Osteocyte (in vitro differentiated cells): ENCODE measurements at regions not wholly inside any gene's neighbourhood (a gene's known extent, or its start where the extent isn't known, plus 50 kb on each side); places are given as distances from the start of the nearest gene placed in this dataset.
"Not testable (repeated sequence)": the region's sequence is repeated elsewhere in the genome, so short reads cannot be mapped to it uniquely, and the experiment has no call there.

Experiments
- DNase-seq: peaks from one replicate; pipeline ENCODE4 v3.0.0; 2021; ENCODE audit warnings: mixed read lengths; ENCODE audit not compliant: unreplicated experiment; ENCODE audit errors: extremely low spot score
- H3K27ac Mint-ChIP-seq: one replicate; pipeline ENCODE4 v1.8.0; 2021; ENCODE audit warnings: mild to moderate bottlenecking, mixed read lengths; ENCODE audit not compliant: unreplicated experiment
- H3K27me3 Mint-ChIP-seq: one replicate; pipeline ENCODE4 v1.8.0; 2021; ENCODE audit warnings: mixed read lengths; ENCODE audit not compliant: unreplicated experiment
- H3K36me3 Mint-ChIP-seq: one replicate; pipeline ENCODE4 v1.8.0; 2021; ENCODE audit warnings: mixed read lengths; ENCODE audit not compliant: unreplicated experiment
- H3K4me1 Mint-ChIP-seq: one replicate; pipeline ENCODE4 v1.8.0; 2021; ENCODE audit warnings: mixed read lengths; ENCODE audit not compliant: unreplicated experiment
- H3K4me3 Mint-ChIP-seq: one replicate; pipeline ENCODE4 v1.8.0; 2021; ENCODE audit warnings: mild to moderate bottlenecking, moderate library complexity, mixed read lengths; ENCODE audit not compliant: unreplicated experiment
- H3K9me3 Mint-ChIP-seq: one replicate; pipeline ENCODE4 v1.8.0; 2021; ENCODE audit warnings: mixed read lengths; ENCODE audit not compliant: unreplicated experiment

- not testable (repeated sequence) for H3K36me3 Mint-ChIP-seq, H3K27me3 Mint-ChIP-seq, H3K9me3 Mint-ChIP-seq, H3K4me3 Mint-ChIP-seq, H3K27ac Mint-ChIP-seq, H3K4me1 Mint-ChIP-seq, DNase-seq
These were observed 5507.7 kb upstream of the TPTE start for GRCh38 chr21:5013455-5014304.

GRCh38 chr21:5015187-5015586 lies 5506.2 kb upstream of the TPTE start:
- not testable (repeated sequence) for H3K36me3 Mint-ChIP-seq, H3K4me1 Mint-ChIP-seq, H3K27me3 Mint-ChIP-seq, H3K4me3 Mint-ChIP-seq, H3K9me3 Mint-ChIP-seq, DNase-seq, H3K27ac Mint-ChIP-seq

GRCh38 chr21:5019120-5019519 lies 5502.3 kb upstream of the TPTE start:
- H3K27me3 Mint-ChIP-seq, H3K4me3 Mint-ChIP-seq, DNase-seq, H3K4me1 Mint-ChIP-seq, H3K27ac Mint-ChIP-seq, H3K9me3 Mint-ChIP-seq, H3K36me3 Mint-ChIP-seq: not testable (repeated sequence)

GRCh38 chr21:5021815-5022214 lies 5499.6 kb upstream of the TPTE start:
- H3K9me3 Mint-ChIP-seq, H3K4me1 Mint-ChIP-seq, H3K27me3 Mint-ChIP-seq, H3K36me3 Mint-ChIP-seq, DNase-seq, H3K4me3 Mint-ChIP-seq, H3K27ac Mint-ChIP-seq: not testable (repeated sequence)

- not testable (repeated sequence) for H3K9me3 Mint-ChIP-seq
These were observed 5499.1 kb upstream of the TPTE start for GRCh38 chr21:5022254-5022653.

GRCh38 chr21:5022748-5023147 lies 5498.6 kb upstream of the TPTE start:
- not testable (repeated sequence) for H3K4me1 Mint-ChIP-seq, H3K27ac Mint-ChIP-seq, H3K27me3 Mint-ChIP-seq, H3K4me3 Mint-ChIP-seq, H3K36me3 Mint-ChIP-seq, DNase-seq, H3K9me3 Mint-ChIP-seq

More at GRCh38 chr21:5022254-5022653, 5499.1 kb upstream of the TPTE start:
- DNase-seq, H3K4me3 Mint-ChIP-seq, H3K36me3 Mint-ChIP-seq, H3K27me3 Mint-ChIP-seq, H3K4me1 Mint-ChIP-seq, H3K27ac Mint-ChIP-seq: not testable (repeated sequence)

GRCh38 chr21:5035147-5035546 lies 5486.2 kb upstream of the TPTE start:
- DNase-seq, H3K36me3 Mint-ChIP-seq, H3K27ac Mint-ChIP-seq, H3K9me3 Mint-ChIP-seq, H3K4me3 Mint-ChIP-seq, H3K4me1 Mint-ChIP-seq, H3K27me3 Mint-ChIP-seq: not testable (repeated sequence)

- not testable (repeated sequence) for H3K4me3 Mint-ChIP-seq, H3K9me3 Mint-ChIP-seq, H3K36me3 Mint-ChIP-seq, DNase-seq, H3K27me3 Mint-ChIP-seq, H3K4me1 Mint-ChIP-seq, H3K27ac Mint-ChIP-seq
These were observed 5485.8 kb upstream of the TPTE start for GRCh38 chr21:5035587-5035986.

GRCh38 chr21:5037606-5038331 lies 5483.6 kb upstream of the TPTE start:
- DNase-seq, H3K9me3 Mint-ChIP-seq, H3K27me3 Mint-ChIP-seq, H3K4me3 Mint-ChIP-seq, H3K36me3 Mint-ChIP-seq, H3K4me1 Mint-ChIP-seq, H3K27ac Mint-ChIP-seq: not testable (repeated sequence)

- not testable (repeated sequence) for H3K4me1 Mint-ChIP-seq, H3K27me3 Mint-ChIP-seq, H3K27ac Mint-ChIP-seq, H3K36me3 Mint-ChIP-seq, DNase-seq, H3K9me3 Mint-ChIP-seq, H3K4me3 Mint-ChIP-seq
These were observed 5481.5 kb upstream of the TPTE start for GRCh38 chr21:5039926-5040325.

GRCh38 chr21:5042583-5042982 lies 5478.8 kb upstream of the TPTE start:
- H3K4me3 Mint-ChIP-seq, H3K27me3 Mint-ChIP-seq, H3K4me1 Mint-ChIP-seq, H3K9me3 Mint-ChIP-seq, H3K36me3 Mint-ChIP-seq, DNase-seq, H3K27ac Mint-ChIP-seq: not testable (repeated sequence)

GRCh38 chr21:5044812-5045211 lies 5476.6 kb upstream of the TPTE start:
- not testable (repeated sequence) for H3K27ac Mint-ChIP-seq, H3K36me3 Mint-ChIP-seq, H3K27me3 Mint-ChIP-seq, H3K4me1 Mint-ChIP-seq, DNase-seq, H3K9me3 Mint-ChIP-seq, H3K4me3 Mint-ChIP-seq
